COLO668 (cell line): ENCODE measurements at regions not wholly inside any gene's neighbourhood (a gene's known extent, or its start where the extent isn't known, plus 50 kb on each side); places are given as distances from the start of the nearest gene placed in this dataset.

ENCODE experiments used
- DNase-seq: peaks from one replicate; lab custom pipeline; 2025; ENCODE audit not compliant: unreplicated experiment; lab: John Stamatoyannopoulos, UW

DNA sequence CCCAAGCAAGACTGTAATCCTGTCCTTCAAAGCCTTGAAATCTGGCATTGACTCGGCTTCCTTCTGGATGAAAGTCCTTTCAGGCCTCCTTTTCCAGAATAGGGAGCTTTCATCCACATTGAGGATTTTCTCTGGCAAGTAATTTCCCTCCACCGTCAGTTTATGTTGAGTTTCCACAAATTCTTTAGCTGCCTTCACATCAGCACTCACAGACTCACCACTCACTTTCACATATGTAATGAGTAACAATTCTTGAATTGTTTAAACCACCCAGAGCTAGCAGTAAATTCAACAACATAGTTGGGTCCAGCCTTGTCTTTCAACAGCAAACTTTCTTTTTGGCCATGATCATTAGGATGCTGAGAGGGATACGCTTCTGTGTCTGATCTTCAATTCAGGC, 84.3 kb upstream of the PRDM11 start:
- no peak for DNase-seq

DNA sequence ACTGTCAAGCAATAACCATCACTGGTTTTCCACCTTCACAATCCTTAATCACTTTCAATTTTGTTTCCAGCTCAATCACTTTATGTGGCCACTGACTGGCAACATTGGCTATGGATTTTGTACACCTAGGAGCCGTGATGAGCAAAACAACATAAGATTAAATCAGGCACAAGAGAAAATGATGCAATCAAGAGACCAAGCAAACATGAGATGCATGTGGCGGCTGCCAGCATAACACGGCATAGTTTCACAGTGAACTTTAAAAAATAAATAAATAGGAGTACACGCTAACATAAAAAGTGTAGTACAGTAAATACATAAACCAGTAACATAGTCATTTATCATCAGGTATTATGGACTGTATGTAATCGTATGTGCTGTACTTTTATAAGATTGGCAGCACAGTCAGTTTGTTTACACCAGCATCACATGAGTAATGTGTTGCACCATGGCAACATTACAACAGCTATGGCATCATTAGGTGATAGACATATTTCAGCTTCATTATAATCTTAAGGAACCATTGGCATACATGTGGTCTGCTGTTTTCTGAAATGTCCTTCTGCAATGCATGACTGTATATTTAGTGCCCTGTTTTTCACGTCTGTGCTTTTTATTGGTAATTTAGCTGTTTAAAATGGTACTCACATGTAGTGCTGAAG, 83.3 kb upstream of the PRDM11 start:
- DNase-seq = no peak

DNA sequence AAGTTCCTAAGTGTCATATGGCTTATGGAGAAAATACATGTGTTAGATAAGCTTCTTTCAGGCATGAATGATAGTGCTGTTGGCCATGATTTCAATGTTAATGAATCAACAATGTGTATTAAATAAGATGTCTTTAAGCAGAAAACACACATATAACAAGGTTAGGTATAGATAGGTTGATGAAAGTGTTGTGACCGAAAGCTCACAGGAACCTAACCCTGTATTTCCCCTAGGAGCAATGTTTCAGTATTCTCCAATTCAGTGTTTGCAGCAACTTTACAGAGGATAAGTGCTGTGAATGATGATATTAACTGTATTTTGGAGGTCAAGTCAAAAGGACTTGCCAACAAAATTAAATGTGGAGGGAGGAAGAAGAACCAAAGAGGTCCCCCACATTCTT, 82.8 kb upstream of the PRDM11 start:
- DNase-seq = no peak

DNA sequence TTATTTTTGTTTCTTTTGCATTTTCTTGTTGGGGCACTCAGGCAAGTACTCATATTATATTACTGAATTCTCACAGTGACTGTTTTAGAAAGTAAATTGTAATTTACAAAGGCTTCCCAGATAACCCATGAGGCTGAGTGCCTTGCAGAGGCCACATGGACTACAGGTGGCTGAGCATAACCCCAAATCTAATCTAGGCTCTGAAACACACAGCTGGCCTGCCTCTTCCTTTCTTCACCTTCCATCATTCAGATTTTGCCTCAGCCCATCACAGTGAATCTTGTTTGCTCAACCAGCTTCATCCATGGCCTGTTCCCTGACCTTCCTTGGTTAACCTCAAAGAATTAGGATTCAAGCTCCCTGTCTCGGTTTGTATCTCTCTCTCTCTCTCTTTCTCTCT, 78.5 kb upstream of the PRDM11 start:
- no peak for DNase-seq

DNA sequence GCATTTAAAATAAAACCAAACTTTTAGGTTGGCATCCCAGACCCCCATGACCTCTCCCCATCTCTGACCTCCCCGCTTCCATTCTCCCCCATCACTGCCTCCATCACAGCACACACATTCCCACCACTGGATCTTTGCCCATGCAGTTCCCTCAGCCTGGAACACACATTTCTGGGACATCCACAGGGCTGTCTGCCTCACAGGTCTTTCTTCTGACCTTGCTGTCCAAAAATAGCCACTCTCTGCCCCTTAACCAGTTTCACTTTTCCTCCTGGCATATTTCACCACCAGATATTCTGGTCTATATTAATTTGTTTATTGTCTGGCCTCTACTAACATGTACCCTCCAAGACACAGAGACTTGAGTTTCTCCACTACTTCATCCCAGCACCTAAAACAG, 75.2 kb upstream of the PRDM11 start:
- DNase-seq = no peak

DNA sequence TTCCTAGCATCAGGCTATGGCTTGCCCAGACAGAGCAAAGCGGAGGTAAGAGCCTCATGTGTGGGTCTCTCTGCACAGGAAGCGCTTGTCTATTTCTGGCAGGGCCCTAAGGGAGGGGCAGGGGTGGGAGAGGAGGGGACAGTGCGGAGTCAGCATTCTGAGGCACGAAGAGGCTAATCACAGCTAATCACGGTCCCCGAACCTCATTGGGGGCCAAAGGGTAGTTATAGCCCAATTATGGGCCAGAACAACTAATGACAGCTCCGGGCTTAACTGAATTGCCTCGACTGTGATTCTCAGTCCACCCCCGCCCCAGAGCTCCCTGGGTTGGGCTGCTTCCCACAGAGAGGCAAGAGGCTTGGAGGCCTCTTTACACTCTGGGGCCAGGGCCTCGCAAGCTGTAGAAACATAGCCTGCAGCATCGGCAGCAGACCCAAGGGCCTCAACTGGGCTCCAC, 72.7 kb upstream of the PRDM11 start:
- DNase-seq = no peak

DNA sequence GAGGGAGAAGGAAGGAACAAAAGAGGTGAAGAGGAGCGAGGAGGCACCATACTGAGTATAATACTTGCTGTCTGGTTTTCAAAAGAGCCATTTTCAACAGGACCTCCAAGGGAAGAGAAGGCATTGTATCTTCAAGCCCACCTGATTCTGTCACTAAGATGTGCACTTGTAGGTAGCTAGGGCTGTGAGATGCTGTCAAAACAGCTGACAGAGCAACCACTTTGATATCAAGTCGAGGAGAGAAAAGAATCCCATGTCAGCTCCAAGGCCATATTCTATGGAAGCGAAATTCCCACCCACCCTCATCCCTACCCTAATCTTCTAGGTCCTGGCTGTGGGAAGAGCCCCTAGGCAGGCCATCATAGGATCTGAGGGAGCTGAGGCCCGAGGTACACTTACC, 70.9 kb upstream of the PRDM11 start:
- no peak for DNase-seq

DNA sequence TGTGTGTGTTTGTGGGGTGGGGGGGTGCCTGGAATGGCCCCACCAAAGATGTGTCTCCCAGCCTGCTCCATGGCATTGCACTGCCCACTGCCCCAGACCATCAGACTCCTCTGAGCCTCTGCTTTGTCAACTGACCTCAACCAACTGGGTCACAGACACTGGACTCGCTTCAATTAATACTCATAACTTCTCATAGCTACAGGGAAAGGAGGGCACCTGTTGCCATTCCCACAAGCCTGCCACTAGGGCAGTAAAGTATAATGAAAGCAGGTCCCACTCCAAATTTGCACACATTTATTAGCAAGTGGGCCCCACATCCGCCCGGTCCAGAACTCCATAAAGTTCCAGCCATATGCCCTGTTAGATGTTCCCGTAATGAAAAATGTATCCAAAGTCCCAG, 70.5 kb upstream of the PRDM11 start:
- no peak for DNase-seq

DNA sequence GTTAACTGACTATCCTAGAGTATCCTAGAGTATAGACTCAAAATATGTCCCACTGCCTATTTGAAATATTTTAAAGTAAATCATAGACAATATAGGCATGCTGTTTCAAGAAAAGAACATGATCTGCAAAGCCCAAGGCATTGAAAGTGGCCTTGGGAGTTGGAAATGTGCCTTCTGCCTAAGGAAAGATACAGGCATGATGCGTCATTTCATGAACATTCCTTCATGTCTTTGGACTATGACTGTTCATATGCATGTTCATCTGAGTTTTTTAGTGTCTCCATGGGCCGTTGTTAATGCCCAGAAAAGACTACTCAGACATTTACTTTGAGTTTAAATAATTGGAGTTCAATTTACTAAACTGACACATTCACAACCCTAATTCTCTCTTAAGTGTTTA, 69.7 kb upstream of the PRDM11 start:
- DNase-seq = no peak

DNA sequence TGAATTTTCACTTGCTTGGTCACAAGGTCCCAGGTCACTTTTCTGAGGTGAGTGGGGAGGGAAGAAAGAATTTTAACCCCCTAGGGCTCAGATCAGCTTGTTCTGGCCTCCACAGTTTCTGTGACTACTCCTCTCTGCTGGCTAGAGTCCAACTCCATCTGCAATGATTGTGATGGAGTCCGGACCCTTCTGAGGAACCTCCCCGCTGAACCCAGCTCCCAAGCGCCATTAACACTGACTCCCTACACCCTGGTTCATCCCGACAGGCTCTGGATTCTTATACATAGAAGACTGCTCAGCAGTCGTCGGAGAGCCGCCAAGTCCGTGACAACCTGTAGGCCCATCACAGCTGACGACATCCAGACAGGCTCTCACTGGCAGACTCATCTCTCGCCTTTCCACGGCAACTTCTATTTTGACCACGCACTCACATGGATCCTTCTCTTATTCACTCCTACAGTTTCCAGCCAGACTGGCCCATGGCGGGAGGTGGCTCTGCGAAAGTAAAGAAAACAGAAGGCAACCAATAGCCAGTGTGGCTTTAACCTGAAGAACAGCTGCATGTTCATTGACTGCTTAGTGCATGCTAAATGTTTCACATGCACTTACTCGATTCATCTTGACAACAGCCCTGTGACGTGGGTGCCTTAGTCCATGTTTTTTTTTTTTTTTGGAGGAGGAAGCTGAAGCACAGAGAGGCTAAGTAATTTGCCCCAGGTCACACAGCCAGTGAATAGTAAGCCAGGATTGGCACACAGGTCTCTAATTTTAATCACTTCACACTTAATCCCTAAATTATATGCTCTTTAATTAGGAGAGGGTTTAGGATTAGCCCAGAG, 68.0 kb upstream of the PRDM11 start:
- DNase-seq = no peak

DNA sequence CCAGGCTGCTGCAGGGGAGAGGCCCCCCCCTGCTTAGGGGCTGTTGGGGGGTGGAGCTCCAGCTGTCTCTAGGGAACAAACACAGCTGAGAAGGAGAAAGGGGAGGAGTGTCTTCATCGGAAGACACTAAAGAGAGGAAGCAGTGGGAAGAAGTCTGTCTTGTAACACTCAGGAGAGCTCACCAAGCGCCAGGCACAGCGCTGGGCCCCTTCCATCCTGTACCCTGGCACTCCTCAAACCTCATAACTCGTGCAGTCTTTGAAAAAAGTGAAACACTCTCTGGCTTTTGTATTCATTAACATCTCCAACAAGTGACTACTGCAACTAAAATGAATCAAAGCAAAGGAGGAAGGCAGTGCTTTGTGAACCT, 67.4 kb upstream of the PRDM11 start:
- DNase-seq = no peak

DNA sequence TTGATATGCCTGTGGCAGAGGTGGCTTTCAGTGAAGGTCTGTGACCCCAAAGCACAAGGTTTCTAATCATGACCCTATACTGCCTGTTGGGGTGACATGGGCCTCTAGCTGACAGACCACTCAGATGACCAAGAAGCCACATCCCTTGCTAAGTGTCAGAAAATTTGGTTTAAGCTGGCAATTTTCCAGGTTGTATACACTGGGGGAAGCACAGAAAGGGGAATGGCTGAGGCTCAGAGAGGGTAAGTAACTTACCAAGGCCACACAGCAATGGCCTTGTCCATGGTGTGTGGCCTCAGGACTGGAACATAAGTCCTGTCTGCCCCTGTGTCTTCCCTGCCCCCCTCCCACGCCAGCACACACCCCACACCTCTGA, 66.9 kb upstream of the PRDM11 start:
- no peak for DNase-seq

DNA sequence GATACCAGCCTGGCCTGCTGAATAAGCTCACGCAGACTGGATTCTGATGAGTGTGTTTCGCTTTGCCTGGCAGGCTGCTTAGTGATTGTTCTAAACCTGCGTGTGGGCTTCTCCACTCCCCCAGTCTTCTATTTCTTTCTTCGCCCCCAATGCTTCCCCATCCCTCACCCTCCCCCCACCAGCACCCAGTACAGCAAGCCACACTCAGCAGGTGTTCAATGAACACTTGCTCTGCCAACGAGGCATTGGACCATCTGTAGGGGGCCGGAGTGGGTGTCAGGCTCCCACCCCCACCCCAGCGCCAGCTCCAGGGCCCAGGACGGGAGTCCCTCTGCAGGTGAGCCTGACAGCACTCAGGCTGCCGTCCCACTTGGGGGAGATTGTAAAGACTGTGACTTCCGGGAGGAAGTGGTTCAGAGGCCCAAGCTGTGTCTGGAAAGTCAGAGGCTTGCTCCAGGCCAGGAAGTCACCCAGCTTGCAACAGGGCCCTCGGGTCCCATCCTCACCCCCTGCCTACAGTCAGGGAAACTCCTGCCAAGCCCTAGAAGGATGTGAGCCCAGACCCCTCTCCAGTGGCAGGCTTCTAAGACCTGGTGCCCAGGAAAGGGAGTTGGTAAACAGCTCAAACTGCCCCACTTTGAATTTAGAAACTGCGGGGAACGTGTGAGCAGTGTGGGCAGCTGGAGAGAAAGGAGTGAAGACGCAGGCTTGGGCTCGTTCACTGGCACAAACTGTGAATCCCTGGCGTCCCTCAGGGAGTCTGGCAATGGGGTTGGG, 66.3 kb upstream of the PRDM11 start:
- no peak for DNase-seq

DNA sequence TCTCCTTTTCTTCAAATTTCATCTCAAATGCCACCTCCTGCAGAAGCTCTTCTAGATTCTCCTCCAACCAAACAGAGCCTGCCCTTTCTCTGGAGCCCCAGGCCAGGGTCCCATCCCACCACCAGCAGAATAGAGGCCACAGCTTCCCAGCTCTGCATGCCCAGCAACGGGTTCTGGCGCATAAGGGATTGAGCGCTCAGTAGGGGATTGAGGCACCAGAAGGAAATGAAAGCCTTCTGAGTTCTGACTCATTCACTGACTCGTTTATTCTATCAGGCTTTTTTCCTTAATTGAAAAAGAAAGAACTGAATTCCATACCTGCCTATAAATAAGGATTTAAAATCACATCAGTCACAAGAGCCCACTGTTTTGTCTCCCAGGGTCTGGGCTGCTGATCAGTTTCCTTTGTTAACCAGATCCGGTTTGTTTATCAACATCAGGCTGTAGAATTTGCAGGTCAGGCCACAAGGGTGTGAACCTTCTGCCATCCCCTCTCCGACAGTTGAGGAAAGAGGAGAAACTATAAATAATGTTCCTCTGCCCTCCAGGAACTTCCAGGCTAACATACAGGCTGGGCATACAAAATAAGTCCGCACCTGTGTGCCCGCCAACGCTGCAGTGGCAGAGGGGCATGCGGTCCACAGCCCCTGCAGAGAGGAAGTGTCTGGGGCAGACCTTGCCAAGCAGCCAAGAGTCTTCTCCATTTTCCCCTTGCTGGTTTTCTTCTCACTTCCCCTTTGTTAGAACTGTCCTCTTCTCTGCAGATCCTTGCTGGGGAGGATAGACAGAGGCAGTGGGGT, 63.5 kb upstream of the PRDM11 start:
- DNase-seq = no peak

DNA sequence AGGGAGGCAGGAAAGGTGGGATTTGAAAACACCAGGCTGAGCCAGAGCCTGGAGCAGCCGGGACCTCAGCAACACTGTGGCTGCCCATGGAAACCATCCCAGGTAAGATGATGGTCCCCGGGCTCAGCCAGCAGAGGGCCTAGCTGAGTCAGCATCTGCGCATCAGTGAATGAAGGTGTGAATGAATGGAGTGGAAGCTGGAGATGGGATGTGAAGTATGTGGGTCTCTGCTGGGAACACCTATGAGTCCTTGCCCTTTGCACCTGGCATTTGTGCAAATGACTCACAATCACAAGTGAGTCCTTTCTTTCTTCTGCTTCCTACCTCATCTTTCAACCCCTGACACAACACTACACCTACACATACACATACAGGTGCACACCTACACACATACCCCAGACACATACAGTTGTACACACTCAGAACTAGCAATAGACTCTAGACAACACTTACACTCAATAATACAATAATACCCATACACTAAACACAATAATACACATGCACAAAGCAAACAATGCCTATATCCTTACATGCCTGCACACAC, 62.8 kb upstream of the PRDM11 start:
- DNase-seq = no peak

DNA sequence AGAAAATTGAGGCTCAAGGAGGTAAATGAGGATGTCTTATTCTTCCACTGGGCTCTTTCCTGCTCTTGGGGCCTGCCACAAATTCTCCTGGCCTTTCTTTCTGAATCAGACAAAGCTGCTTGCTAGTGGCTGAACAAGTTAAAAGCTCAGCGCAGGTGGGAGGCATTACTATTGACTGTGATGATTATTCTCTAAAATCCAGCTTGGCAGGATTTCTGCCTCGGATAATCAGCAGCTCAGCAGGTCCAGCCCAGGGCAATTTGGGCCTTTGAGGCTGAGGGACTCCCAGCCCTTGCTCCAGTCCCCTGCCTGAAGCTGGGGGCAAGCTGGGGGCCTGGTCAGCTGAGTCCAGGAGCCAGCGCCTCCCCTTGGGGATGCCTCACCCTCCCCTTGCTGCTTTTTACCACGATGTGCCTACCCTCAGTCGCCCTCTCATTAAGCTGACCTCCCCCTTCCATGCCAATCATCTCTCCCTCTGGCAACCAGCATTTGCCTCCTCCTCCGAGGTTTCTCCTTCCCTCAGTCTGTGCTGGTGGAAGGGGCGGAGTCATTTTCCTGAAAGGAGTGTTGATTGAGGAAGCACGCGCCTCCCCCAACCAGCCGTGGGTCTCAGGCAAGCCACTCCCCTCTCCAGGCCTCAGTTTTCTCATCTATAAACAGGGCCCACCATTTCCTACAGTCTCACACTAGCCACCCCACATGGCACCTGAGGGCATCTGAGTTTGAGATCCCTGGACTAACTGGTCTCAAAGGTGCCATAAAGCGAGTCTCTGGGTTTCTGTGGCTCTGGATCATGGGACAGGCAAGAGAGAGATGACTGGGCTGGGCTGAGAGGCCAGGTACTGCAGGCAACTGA, 60.6 kb upstream of the PRDM11 start:
- DNase-seq = no peak

DNA sequence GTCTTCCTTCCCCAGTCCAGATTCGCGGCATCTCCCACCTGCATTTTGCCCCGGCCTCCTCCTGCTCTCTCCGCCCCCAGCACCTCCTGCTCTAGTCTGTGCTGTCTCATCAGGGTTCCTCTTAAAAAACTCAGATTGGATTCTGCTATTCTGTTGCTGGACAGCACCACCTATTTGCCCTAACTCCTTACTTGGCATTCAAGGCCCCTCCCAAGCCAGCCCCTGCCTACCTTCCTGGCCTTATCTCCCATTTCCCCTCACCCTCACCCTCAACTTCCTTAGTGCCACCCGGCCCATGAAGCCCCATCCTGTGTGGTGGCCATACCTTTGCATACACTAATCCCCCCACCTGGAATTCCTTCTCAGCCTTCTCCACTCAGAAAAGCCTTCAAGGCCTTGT, 59.9 kb upstream of the PRDM11 start:
- DNase-seq = no peak

DNA sequence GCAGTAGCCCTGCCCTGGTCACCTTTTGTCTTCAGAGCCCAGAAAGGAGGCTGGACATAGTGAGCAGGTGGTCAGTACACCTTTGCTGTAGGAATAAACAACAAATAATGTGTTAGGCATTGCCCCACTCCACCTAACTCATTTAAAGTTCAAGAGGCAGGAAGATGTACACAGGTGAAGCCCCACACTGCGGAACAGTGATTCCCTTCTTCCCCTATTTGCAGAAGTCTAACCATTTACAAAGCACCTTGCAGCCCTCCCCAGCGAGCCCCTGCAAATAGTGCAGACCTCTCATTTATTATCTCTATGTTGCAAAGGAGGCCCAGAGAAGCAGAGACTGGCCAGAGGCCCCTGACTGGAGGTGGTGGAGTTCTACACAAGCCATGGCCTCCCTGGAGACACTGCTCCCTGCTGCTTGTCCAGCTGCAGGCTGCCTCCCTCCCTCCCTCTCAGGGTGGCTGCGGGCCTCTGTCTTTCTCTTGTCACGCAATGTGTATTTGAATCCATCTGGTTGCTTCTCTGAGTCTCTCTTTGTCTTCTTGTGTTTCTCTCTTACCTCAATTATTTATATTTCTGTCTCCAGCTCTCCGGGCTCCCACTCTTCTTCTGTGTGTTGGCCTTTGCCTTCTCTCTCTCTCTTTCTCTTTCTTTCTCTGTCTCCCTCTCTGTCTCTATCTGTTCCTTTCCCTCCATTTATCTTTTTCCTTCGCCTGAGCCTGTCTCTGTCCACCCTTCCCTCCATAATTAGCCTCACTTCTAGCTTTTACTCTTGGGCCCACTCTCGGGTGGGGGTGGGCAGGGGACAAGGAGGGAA, 59.1 kb upstream of the PRDM11 start:
- peak; percentile 26 for DNase-seq

DNA sequence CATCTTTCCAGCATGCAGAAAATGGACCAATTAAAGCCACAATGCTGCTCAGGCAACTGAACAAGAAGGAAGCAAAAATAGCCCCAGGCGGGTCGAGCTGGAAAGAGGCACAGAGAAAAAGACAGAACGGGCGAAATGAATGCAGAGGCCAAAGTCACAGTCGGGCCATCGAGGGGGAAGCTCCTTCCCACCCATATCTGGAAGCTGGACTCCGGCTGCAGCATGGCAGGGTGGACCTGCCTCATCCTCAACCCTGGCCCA, 58.6 kb upstream of the PRDM11 start:
- DNase-seq = no peak
